SK-N-SH (cell line): ENCODE measurements at regions not wholly inside any gene's neighbourhood (a gene's known extent, or its start where the extent isn't known, plus 50 kb on each side); places are given as distances from the start of the nearest gene placed in this dataset.

Source experiments
- CTCF ChIA-PET: fragments of 300-600, 350-600 bp; formaldehyde crosslinking; extraction: SDS; loops from one replicate; lab custom pipeline; 2021; lab: Yijun Ruan, JAX
- POLR2A ChIA-PET: fragments of 350-600 bp; sonication (Branson Sonifier 250); formaldehyde crosslinking; extraction: SDS; loops from one replicate; lab custom pipeline; 2020; ENCODE audit warnings: antibody characterized with exemption, inconsistent platforms; lab: Yijun Ruan, JAX
- DNase-seq: peaks from one replicate; pipeline ENCODE4 v3.0.0; 2012
- H2AFZ ChIP-seq: fragments of 200-600 bp; sonication (generic); 2 replicates; pipeline ENCODE4 v1.8.1; 2016; ENCODE audit warnings: antibody characterized with exemption, mild to moderate bottlenecking, low read depth
- H3F3A ChIP-seq: fragments of 200-600 bp; sonication (generic); replicated peaks from 2 replicates; pipeline ENCODE3; 2016; ENCODE audit warnings: antibody characterized with exemption, mild to moderate bottlenecking; ENCODE audit not compliant: insufficient read depth
- H3K27ac ChIP-seq, 2 experiments: fragments of 200-500 bp in 1 of 2; fragments of 200-600 bp in 1 of 2; sonication (Bioruptor generic) in 1 of 2; sonication (generic), shearing (Covaris generic) in 1 of 2; 2 replicates each; pipeline versions ENCODE4 v1.5.1 to v1.6.1; 2014 to 2016; ENCODE audit warnings: low read depth in 2 of 2, inconsistent platforms in 1 of 2, low read length in 1 of 2, mild to moderate bottlenecking in 1 of 2, mixed read lengths in 1 of 2
- H3K27me3 ChIP-seq: fragments of 200-600 bp; sonication (generic), shearing (Covaris generic); 2 replicates; pipeline ENCODE4 v1.6.1; 2016; ENCODE audit warnings: mixed run types; ENCODE audit not compliant: insufficient read depth
- H3K36me3 ChIP-seq, 2 experiments: fragments of 200-500 bp in 1 of 2; fragments of 200-600 bp in 1 of 2; sonication (Bioruptor generic) in 1 of 2; sonication (generic) in 1 of 2; replicated peaks in 1 of 2; 2 replicates each; pipeline versions ENCODE3 to v1.5.1; 2014 to 2016; ENCODE audit warnings: low read length in 1 of 2, mild to moderate bottlenecking in 1 of 2; ENCODE audit not compliant: insufficient read depth in 2 of 2, control insufficient read depth in 1 of 2
- H3K4me1 ChIP-seq, 2 experiments: fragments of 200-500 bp in 1 of 2; fragments of 200-600 bp in 1 of 2; sonication (Bioruptor generic) in 1 of 2; sonication (generic), shearing (Covaris generic) in 1 of 2; 2 replicates each; pipeline versions ENCODE4 v1.5.1 to v1.6.1; 2014 to 2016; ENCODE audit warnings: low read depth in 1 of 2, low read length in 1 of 2, mixed run types in 1 of 2; ENCODE audit not compliant: insufficient read depth in 2 of 2, control insufficient read depth in 1 of 2
- H3K4me2 ChIP-seq: fragments of 200-600 bp; sonication (generic), shearing (Covaris generic); 2 replicates; pipeline ENCODE4 v1.6.1; 2017; ENCODE audit warnings: mixed run types
- H3K4me3 ChIP-seq, 2 experiments: fragments of 200-500 bp in 1 of 2; fragments of 200-600 bp in 1 of 2; sonication (Bioruptor generic) in 1 of 2; sonication (generic), shearing (Covaris generic) in 1 of 2; 2 replicates each; pipeline versions ENCODE4 v1.5.1 to v1.8.1; 2014 to 2016; ENCODE audit warnings: low read depth in 2 of 2, inconsistent platforms in 1 of 2, low read length in 1 of 2, mild to moderate bottlenecking in 1 of 2, mixed read lengths in 1 of 2, moderate library complexity in 1 of 2
- H3K79me2 ChIP-seq: fragments of 200-600 bp; sonication (generic); 2 replicates; pipeline ENCODE4 v1.8.1; 2017; ENCODE audit warnings: mild to moderate bottlenecking; ENCODE audit not compliant: insufficient read depth
- H3K9ac ChIP-seq: fragments of 200-600 bp; sonication (generic); 2 replicates; pipeline ENCODE4 v1.6.1; 2017; ENCODE audit warnings: mixed run types
- H3K9me2 ChIP-seq: fragments of 200-600 bp; sonication (generic); 2 replicates; pipeline ENCODE4 v1.6.1; 2017; ENCODE audit warnings: mixed run types
- H3K9me3 ChIP-seq: fragments of 200-600 bp; sonication (generic); 2 replicates; pipeline ENCODE4 v1.6.1; 2017; ENCODE audit warnings: mixed run types, mild to moderate bottlenecking, moderate library complexity
- H4K20me1 ChIP-seq: fragments of 200-600 bp; sonication (generic); 2 replicates; pipeline ENCODE4 v1.6.1; 2017; ENCODE audit warnings: mild to moderate bottlenecking, mixed run types; ENCODE audit not compliant: insufficient read depth
- CHD2 ChIP-seq: fragments of 150-350 bp; IDR thresholded peaks from 2 replicates; pipeline ENCODE4 v1.6.1; 2018; ENCODE audit warnings: low read length; ENCODE audit not compliant: partially characterized antibody
- ELF1 ChIP-seq: IDR thresholded peaks from 2 replicates; pipeline ENCODE4 v1.4.0; 2012
- EP300 ChIP-seq, 2 experiments: IDR thresholded peaks; 2 replicates each; pipeline versions ENCODE4 v1.4.0 to v1.6.1; 2012; ENCODE audit warnings: borderline replicate concordance in 1 of 2, low read depth in 1 of 2, low read length in 1 of 2
- EZH2phosphoT487 ChIP-seq: fragments of 200-600 bp; sonication (generic); IDR thresholded peaks from 2 replicates; pipeline ENCODE4 v1.6.1; 2017; ENCODE audit warnings: low read depth, mixed run types, mild to moderate bottlenecking, antibody characterized with exemption, moderate library complexity, borderline replicate concordance
- FOXJ3 ChIP-seq: sonication (generic); formaldehyde crosslinking; IDR thresholded peaks from 2 replicates; pipeline ENCODE4 v1.5.1; 2020; ENCODE audit warnings: mild to moderate bottlenecking, missing genetic modification reagents
- FOXM1 ChIP-seq: IDR thresholded peaks from 2 replicates; pipeline ENCODE4 v1.4.0; 2012; ENCODE audit warnings: low read depth, mild to moderate bottlenecking
- MXI1 ChIP-seq: IDR thresholded peaks from 2 replicates; pipeline ENCODE4 v1.6.1; 2012; ENCODE audit warnings: mild to moderate bottlenecking, low read depth, low read length, improper control_type of control experiment
- NFIC ChIP-seq: IDR thresholded peaks from 2 replicates; pipeline ENCODE4 v1.4.0; 2012; ENCODE audit warnings: borderline replicate concordance
- NRF1 ChIP-seq: IDR thresholded peaks from 2 replicates; pipeline ENCODE4 v1.6.1; 2012; ENCODE audit warnings: low read depth, mild to moderate bottlenecking, low read length
- RAD21 ChIP-seq: IDR thresholded peaks from 2 replicates; pipeline ENCODE4 v1.6.1; 2012; ENCODE audit warnings: mild to moderate bottlenecking, low read length
- RFX5 ChIP-seq: IDR thresholded peaks from 2 replicates; pipeline ENCODE4 v1.6.1; 2012; ENCODE audit warnings: mild to moderate bottlenecking, improper control_type of control experiment, low read length
- RXRA ChIP-seq: IDR thresholded peaks from 2 replicates; pipeline ENCODE4 v1.4.0; 2012; ENCODE audit warnings: low read depth, mild to moderate bottlenecking, borderline replicate concordance
- SMC3 ChIP-seq: IDR thresholded peaks from 2 replicates; pipeline ENCODE4 v1.6.1; 2012; ENCODE audit warnings: low read depth, low read length, improper control_type of control experiment
- YY1 ChIP-seq: IDR thresholded peaks from 2 replicates; pipeline ENCODE4 v1.4.0; 2012; ENCODE audit warnings: low read depth, mild to moderate bottlenecking
- WGBS: methylation state at CpG from one replicate; pipeline ENCODE4 v1.1.6; 2017; ENCODE audit warnings: low lambda C conversion rate; 5-methylcytosine and 5-hydroxymethylcytosine counted together
- TF ChIP-seq, protein P1 (sequence below): IDR thresholded peaks from 2 replicates; pipeline ENCODE4 v1.4.0; 2012; ENCODE audit warnings: low read depth
- TF ChIP-seq, protein P2 (sequence below): fragments of 200-600 bp; sonication (generic); IDR thresholded peaks from 2 replicates; pipeline ENCODE4 v1.6.1; 2017; ENCODE audit warnings: antibody characterized with exemption, mild to moderate bottlenecking, moderate library complexity
- TF ChIP-seq, protein P3 (sequence below): fragments of 150-350 bp; IDR thresholded peaks from 2 replicates; pipeline ENCODE4 v1.6.1; 2017; ENCODE audit warnings: antibody characterized with exemption, low read length, low read depth, borderline replicate concordance

DNA sequence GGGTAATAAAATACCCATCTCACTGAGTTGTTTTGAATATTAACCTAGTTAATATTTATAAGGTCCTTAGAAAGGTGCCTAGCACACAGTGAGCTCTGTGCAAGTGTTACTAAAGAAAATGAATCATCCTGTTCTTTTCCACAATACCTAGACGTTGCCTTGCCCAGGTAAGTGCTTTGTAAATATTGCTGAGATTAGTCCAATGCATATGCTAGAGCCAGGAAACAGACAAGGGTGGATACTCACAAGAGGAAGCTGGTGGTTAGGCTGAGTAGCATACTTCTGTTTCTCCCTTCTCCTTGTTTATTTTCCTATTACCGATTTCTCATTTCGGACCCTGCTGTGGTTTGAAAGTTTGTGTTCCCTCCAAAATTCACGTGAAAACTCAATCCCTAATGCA lies 58.1 kb upstream of the BARX2 start:
- no peaks in the 10 kb centered on the region for H3K27me3 ChIP-seq
- DNase-seq, result no peak
- no peak overlapping the region for H3K4me3 ChIP-seq
- no peaks in the 10 kb centered on the region for H4K20me1 ChIP-seq
- no peak overlapping the region for H3K4me2 ChIP-seq
- peaks cover 0 to 6% of the 10 kb centered on the region in 2 experiments; a peak in 1 of 4 replicates for H3K4me1 ChIP-seq
- H3K79me2 ChIP-seq, result no peaks in the 10 kb centered on the region
- no peak overlapping the region for H3K27ac ChIP-seq
- no peaks in the 10 kb centered on the region for H3F3A ChIP-seq
- TF ChIP-seq RFX5 (no peak), EP300 (IDR thresholded peaks at IDR 0.05; ENCODE audit: borderline replicate concordance in 1 of 2, low read depth in 1 of 2, low read length in 1 of 2) (no peak), MXI1 (no peak), FOXM1 (no peak), EZH2phosphoT487 (no peak), ELF1 (no peak), FOXJ3 (no peak), SMC3 (no peak), CHD2 (no peak), RAD21 (no peak), NFIC (no peak), RXRA (no peak), YY1 (no peak)
- TF ChIP-seq, protein P1, sequence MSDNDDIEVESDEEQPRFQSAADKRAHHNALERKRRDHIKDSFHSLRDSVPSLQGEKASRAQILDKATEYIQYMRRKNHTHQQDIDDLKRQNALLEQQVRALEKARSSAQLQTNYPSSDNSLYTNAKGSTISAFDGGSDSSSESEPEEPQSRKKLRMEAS, result no peak
- TF ChIP-seq, protein P2, sequence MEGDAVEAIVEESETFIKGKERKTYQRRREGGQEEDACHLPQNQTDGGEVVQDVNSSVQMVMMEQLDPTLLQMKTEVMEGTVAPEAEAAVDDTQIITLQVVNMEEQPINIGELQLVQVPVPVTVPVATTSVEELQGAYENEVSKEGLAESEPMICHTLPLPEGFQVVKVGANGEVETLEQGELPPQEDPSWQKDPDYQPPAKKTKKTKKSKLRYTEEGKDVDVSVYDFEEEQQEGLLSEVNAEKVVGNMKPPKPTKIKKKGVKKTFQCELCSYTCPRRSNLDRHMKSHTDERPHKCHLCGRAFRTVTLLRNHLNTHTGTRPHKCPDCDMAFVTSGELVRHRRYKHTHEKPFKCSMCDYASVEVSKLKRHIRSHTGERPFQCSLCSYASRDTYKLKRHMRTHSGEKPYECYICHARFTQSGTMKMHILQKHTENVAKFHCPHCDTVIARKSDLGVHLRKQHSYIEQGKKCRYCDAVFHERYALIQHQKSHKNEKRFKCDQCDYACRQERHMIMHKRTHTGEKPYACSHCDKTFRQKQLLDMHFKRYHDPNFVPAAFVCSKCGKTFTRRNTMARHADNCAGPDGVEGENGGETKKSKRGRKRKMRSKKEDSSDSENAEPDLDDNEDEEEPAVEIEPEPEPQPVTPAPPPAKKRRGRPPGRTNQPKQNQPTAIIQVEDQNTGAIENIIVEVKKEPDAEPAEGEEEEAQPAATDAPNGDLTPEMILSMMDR, result no peak
- TF ChIP-seq, protein P3, sequence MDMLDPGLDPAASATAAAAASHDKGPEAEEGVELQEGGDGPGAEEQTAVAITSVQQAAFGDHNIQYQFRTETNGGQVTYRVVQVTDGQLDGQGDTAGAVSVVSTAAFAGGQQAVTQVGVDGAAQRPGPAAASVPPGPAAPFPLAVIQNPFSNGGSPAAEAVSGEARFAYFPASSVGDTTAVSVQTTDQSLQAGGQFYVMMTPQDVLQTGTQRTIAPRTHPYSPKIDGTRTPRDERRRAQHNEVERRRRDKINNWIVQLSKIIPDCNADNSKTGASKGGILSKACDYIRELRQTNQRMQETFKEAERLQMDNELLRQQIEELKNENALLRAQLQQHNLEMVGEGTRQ, result no peak
- 61% methylated on average over 4 of the region's 4 CpGs for WGBS
- H3K9ac ChIP-seq, result no peak overlapping the region
- H3K9me2 ChIP-seq, result no peaks in the 10 kb centered on the region
- CTCF ChIA-PET, result interaction anchor here (2.8 to 5.4 kb wide), 2 partner anchors 14 to 199 kb away, joined by 9 to 28 read pairs; no protein-coding TSS in a partner anchor
- H3K9me3 ChIP-seq, result no peaks in the 10 kb centered on the region
- no peaks in the 10 kb centered on the region for H3K36me3 ChIP-seq
- no peak overlapping the region for H2AFZ ChIP-seq
- POLR2A ChIA-PET, result no interaction called here

DNA sequence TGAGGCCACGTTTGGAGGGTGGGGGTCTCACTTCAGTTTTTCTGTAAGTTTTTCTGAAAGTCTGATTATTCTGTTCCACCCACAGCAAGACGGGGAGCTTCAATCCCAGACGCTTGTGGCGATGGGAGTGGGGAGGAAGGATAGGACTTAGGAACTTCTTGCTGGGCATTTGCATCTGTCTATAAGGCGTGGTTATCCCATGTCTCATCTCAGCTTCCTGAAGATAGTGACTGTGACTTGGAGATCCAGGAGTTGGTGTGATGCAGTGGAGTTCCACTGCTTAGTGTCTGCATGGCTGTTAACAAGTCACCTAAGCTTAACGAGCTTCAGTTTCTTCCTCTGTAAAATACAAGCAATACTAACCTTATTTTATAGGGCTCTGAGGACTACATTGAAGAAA lies 58.9 kb upstream of the BARX2 start:
- ChIA-PET POLR2A (no interaction called here), CTCF (interaction anchor here (0.8 to 5.4 kb wide), 2 partner anchors 15 to 200 kb away, joined by 3 to 28 read pairs; no protein-coding TSS in a partner anchor)
- Histone ChIP-seq H3K4me2 (no peak overlapping the region), H2AFZ (no peak overlapping the region), H4K20me1 (no peaks in the 10 kb centered on the region), H3K27ac (no peak overlapping the region), H3K27me3 (no peaks in the 10 kb centered on the region), H3K9ac (no peak overlapping the region), H3K9me3 (no peaks in the 10 kb centered on the region), H3K36me3 (no peaks in the 10 kb centered on the region), H3F3A (no peaks in the 10 kb centered on the region), H3K4me3 (no peak overlapping the region), H3K79me2 (no peaks in the 10 kb centered on the region), H3K9me2 (no peaks in the 10 kb centered on the region), H3K4me1 (peaks cover 0 to 6% of the 10 kb centered on the region in 2 experiments; a peak in 1 of 4 replicates)
- no peak for DNase-seq
- no peak for TF ChIP-seq NRF1
- WGBS, result 67% methylated on average over 6 of the region's 6 CpGs
